Heart left ventricle (tissue), 16 donors: ENCODE measurements at regions not wholly inside any gene's neighbourhood (a gene's known extent, or its start where the extent isn't known, plus 50 kb on each side); places are given as distances from the start of the nearest gene placed in this dataset.

Experiments used
- ATAC-seq, 4 donors: fragments of 200-7000 bp; cut with Tn5 transposase; one replicate each; pipeline ENCODE4 v1.9.1; 2020 to 2022; ENCODE audit warnings: moderate library complexity in 4 of 4, mild to moderate bottlenecking in 3 of 4, moderate number of reproducible peaks in 1 of 4
- DNase-seq, 5 donors: peaks; one replicate each; pipeline ENCODE4 v3.0.0-alpha.2; 2020
- H3K27ac ChIP-seq, 12 donors: fragments of 200-600 bp; sonication (generic) in 4 of 12; one replicate each; pipeline versions ENCODE4 v1.5.0 to v1.8.0; 2016 to 2022; ENCODE audit warnings: mild to moderate bottlenecking in 2 of 12
- H3K27me3 ChIP-seq, 9 donors: fragments of 200-600 bp; sonication (generic) in 2 of 9; one replicate each; pipeline versions ENCODE4 v1.5.1 to v1.8.0; 2016 to 2022; ENCODE audit warnings: mild to moderate bottlenecking in 3 of 9
- H3K36me3 ChIP-seq, 9 donors: fragments of 200-600 bp; sonication (generic) in 2 of 9; one replicate each; pipeline versions ENCODE4 v1.5.0 to v1.8.0; 2018 to 2022; ENCODE audit warnings: mild to moderate bottlenecking in 2 of 9
- H3K4me1 ChIP-seq, 12 donors: fragments of 200-600 bp; sonication (generic) in 4 of 12; one replicate each; pipeline versions ENCODE4 v1.5.0 to v1.8.0; 2016 to 2022; ENCODE audit warnings: mild to moderate bottlenecking in 3 of 12
- H3K4me3 ChIP-seq, 12 donors: fragments of 200-600 bp; sonication (generic) in 4 of 12; one replicate each; pipeline versions ENCODE4 v1.5.0 to v1.8.0; 2017 to 2022; ENCODE audit warnings: mild to moderate bottlenecking in 9 of 12, moderate library complexity in 4 of 12
- H3K9me3 ChIP-seq, 12 donors: fragments of 200-600 bp; sonication (generic) in 4 of 12; one replicate each; pipeline versions ENCODE4 v1.5.0 to v1.8.0; 2016 to 2022; ENCODE audit warnings: mild to moderate bottlenecking in 1 of 12
- POLR2A ChIP-seq, 2 donors: fragments of 450-650 bp; IDR thresholded peaks; one replicate each; pipeline ENCODE4 v1.6.1; 2017; ENCODE audit warnings: antibody characterized with exemption in 2 of 2, mild to moderate bottlenecking in 2 of 2, moderate library complexity in 2 of 2
- WGBS, 4 donors: extraction: QIAGEN DNeasy Blood & Tissue Kit in 2 of 4; methylation state at CpG; one replicate each; pipeline versions ENCODE4 v1.1.5 to v1.1.7; 2013 to 2018; 5-methylcytosine and 5-hydroxymethylcytosine counted together
- intact Hi-C, 10 donors: fragments of 100-400 bp; cut with DNase I; formaldehyde crosslinking; loops; one replicate each; pipeline versions ENCODE4 v1.11.1 to v1.14.2; 2022
- TF ChIP-seq, protein P1 (sequence below), 12 donors: fragments of 200-600 bp; sonication (generic) in 4 of 12; IDR thresholded peaks; one replicate each; pipeline versions ENCODE4 v1.5.0 to v1.8.0; 2018 to 2022; ENCODE audit warnings: antibody characterized with exemption in 12 of 12, mild to moderate bottlenecking in 5 of 12
- donor health status: ischemic (EF 13 %, LVEDD 7.1; RV severe dilation, severe dysfunction).
- donor health status: healthy with polysubstance abuse.
- donor health status: DM: no; HTN: yes; CAD: no.
- donor health status: DM: no; HTN: no; CAD: no.
- donor health status: ischemic (EF 25% LVEDD 6.9; RV normal size, moderate dysfunction).
- donor health status: ischemic (EF 25% LVEDD 5.7; RV mildly dilated, moderate dysfunction).
- donor health status: healthy.
- donor health status: DM: yes; HTN: yes; CAD: no.
- donor health status: ischemic (EF 35%, LVEDD 5.7; RV mildly dilated, moderate dysfunction).
- donor health status: nonischemic (EF 11% LVEDD 7.7; RV severe dilation, severe dysfunction).
- donor health status: DM: yes; HTN: yes; CAD: no.
- donor health status: PGD.
- donor health status: ischemic (EF 29% LVEDD 5.4; RV normal size, mild dysfunction).
- donor health status: nonischemic (EF 23%, LVEDD 6.1; RV moderate dilation, normal function).

DNA sequence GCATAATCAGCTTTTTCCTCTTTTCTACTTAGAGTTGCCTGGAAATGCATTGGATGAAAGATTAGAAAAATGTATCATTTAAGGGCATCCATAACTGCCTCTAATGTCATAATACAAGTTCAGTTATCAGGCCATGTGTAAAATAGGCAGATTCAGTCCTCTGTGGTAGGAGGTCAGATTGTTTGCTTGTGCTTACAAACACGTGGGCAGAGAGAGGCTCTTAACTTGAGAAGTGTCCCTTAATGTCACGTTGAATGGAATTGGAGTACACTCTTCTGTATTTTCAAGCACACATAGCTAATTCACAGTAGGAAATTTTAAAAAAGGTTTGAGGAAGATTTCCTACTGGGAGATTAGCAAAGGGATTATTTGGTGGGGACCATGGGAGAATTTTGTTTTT, 359.8 kb upstream of the MTPN start:
- no peak for TF ChIP-seq POLR2A (IDR thresholded peaks at IDR 0.05)
- TF ChIP-seq, protein P1, sequence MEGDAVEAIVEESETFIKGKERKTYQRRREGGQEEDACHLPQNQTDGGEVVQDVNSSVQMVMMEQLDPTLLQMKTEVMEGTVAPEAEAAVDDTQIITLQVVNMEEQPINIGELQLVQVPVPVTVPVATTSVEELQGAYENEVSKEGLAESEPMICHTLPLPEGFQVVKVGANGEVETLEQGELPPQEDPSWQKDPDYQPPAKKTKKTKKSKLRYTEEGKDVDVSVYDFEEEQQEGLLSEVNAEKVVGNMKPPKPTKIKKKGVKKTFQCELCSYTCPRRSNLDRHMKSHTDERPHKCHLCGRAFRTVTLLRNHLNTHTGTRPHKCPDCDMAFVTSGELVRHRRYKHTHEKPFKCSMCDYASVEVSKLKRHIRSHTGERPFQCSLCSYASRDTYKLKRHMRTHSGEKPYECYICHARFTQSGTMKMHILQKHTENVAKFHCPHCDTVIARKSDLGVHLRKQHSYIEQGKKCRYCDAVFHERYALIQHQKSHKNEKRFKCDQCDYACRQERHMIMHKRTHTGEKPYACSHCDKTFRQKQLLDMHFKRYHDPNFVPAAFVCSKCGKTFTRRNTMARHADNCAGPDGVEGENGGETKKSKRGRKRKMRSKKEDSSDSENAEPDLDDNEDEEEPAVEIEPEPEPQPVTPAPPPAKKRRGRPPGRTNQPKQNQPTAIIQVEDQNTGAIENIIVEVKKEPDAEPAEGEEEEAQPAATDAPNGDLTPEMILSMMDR (IDR thresholded peaks at IDR 0.05): no peak
- DNase-seq: no peak
- WGBS, 4 donors: 49 to 59% (median 56%) methylated on average over 2 of the region's 2 CpGs
- Histone ChIP-seq H3K4me3 (no peak overlapping the region), H3K4me1 (no peaks in the 10 kb centered on the region), H3K9me3 (no peaks in the 10 kb centered on the region), H3K27ac (no peak overlapping the region), H3K36me3 (no peaks in the 10 kb centered on the region), H3K27me3 (no peaks in the 10 kb centered on the region)
- intact Hi-C loops: loop anchor here in 1 of 10 donors (5.0 kb wide), 1 partner anchor 145 kb away; no protein-coding TSS in a partner anchor
- ATAC-seq: no peak

DNA sequence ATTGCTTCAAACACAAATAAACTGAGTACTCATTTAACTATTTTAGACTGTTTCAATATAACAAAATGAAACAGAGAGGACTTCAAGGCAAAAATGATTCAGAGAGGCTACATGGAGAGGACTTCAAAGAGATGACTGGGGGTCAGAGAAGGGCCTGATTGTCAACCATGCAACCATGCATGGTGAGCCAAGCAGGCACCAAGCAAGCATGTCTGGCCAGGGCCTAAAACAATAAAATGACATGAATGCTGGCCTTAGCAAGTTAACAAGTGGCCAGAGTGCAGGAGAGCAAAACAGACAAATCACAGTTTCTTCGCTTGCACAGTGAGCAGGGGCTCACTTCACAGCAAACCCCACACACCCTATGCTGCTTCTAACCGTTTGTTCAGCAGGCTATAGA, 356.5 kb upstream of the MTPN start:
- Histone ChIP-seq H3K36me3 (no peaks in the 10 kb centered on the region), H3K4me3 (no peak overlapping the region), H3K4me1 (no peaks in the 10 kb centered on the region), H3K27ac (no peak overlapping the region), H3K9me3 (no peaks in the 10 kb centered on the region), H3K27me3 (no peaks in the 10 kb centered on the region)
- intact Hi-C loops: no loop called here
- ATAC-seq (no peak), DNase-seq (no peak)
- 80 to 100% (median 94%) methylated on average over 2 of the region's 2 CpGs for WGBS, 4 donors
- no peak for TF ChIP-seq POLR2A (IDR thresholded peaks at IDR 0.05)
- TF ChIP-seq, protein P1 (IDR thresholded peaks at IDR 0.05): no peak

DNA sequence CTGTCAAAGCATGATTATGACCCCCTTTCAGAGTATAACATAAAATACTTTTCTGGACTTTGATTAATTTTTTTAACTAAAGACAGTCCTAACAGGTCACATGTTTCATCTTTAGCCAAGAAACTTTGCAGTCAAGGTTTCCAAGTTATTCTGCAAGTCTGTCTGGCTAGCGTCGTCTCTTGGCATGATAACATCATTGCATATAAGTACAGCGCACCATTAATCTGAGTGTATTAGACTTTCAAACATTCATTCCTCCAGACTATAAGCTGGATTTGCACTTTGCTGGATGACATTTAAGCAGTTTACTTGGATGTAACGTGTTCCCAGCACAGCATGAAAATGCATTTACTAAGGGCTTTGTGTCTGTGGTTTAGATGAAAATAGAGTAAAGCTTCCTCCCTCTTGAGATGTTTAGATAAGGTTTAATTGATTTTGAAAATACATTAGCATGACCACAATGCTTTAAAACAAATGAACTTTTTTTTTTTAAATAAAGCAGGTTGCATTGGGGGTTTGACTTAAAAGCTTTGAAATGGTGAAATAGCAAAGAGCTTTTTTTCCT, 349.0 kb upstream of the MTPN start:
- no peaks in the 10 kb centered on the region for H3K9me3 ChIP-seq
- TF ChIP-seq, protein P1 (IDR thresholded peaks at IDR 0.05): no peak
- TF ChIP-seq POLR2A (IDR thresholded peaks at IDR 0.05): no peak
- no peaks in the 10 kb centered on the region for H3K27me3 ChIP-seq
- intact Hi-C loops: no loop called here
- no peak for DNase-seq
- no peak overlapping the region for H3K27ac ChIP-seq
- H3K4me3 ChIP-seq: no peak overlapping the region
- no peaks in the 10 kb centered on the region for H3K36me3 ChIP-seq
- 36 to 47% (median 40%) methylated on average over 4 of the region's 4 CpGs for WGBS, 4 donors
- no peaks in the 10 kb centered on the region for H3K4me1 ChIP-seq
- ATAC-seq: no peak

DNA sequence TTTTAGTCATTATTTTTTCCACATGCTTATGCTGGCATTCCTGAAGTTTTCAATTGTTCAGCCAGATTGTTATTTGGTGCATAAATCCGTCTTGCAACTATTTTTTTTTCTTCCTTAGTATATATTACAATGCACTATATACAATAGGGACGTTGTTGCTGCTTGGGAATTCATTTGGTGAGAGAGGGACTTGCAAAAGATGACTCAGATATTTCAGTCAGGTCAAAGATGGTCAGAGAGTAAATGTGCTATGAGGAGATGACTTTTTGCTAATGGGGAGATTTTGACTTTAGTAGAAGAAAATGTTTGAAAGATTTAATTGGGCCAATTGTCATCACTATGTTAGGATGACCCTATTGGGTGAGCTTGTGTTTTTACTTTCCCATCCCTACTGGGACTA, 348.4 kb upstream of the MTPN start:
- Histone ChIP-seq H3K4me3 (no peak overlapping the region), H3K27me3 (no peaks in the 10 kb centered on the region), H3K36me3 (no peaks in the 10 kb centered on the region), H3K4me1 (no peaks in the 10 kb centered on the region), H3K27ac (no peak overlapping the region), H3K9me3 (no peaks in the 10 kb centered on the region)
- WGBS, 4 donors: 34 to 58% (median 40%) methylated on average over 2 of the region's 2 CpGs
- ATAC-seq (no peak), DNase-seq (no peak)
- intact Hi-C loops: no loop called here
- TF ChIP-seq, protein P1 (IDR thresholded peaks at IDR 0.05): no peak
- no peak for TF ChIP-seq POLR2A (IDR thresholded peaks at IDR 0.05)
